ENCODE measurements at regions not wholly inside any gene's neighbourhood (a gene's known extent, or its start where the extent isn't known, plus 50 kb on each side); places are given as distances from the start of the nearest gene placed in this dataset.

GRCh38 chr2:2719781-2720180 lies 388.7 kb upstream of the MYT1L start:
- H4K8ac ChIP-seq (ENCODE audit: low read length), result no peak overlapping the region
- no peak overlapping the region for H2BK15ac ChIP-seq (ENCODE audit: low read depth, poor library complexity, severe bottlenecking)
- no peak overlapping the region for H3K4me3 ChIP-seq (ENCODE audit: insufficient read depth in 1 of 2, low read depth in 1 of 2, low read length in 2 of 2)
- H3K4me2 ChIP-seq (ENCODE audit: low read length, poor library complexity, severe bottlenecking), result no peak overlapping the region
- no peak overlapping the region for H2BK12ac ChIP-seq (ENCODE audit: low read length in 2 of 2)
- no peaks in the 10 kb centered on the region for H3K27me3 ChIP-seq (ENCODE audit: control insufficient read depth in 1 of 2, insufficient read depth in 1 of 2, low read length in 2 of 2)
- no peak overlapping the region for H2BK120ac ChIP-seq (ENCODE audit: low read depth, low read length)
- no peak overlapping the region for H3K9ac ChIP-seq (ENCODE audit: low read length)
- no peak overlapping the region for H3K18ac ChIP-seq (ENCODE audit: low read depth in 1 of 2, low read length in 2 of 2)
- no peak overlapping the region for H4K91ac ChIP-seq (ENCODE audit: low read length)
- no peak for DNase-seq
- H3K4me1 ChIP-seq (ENCODE audit: control insufficient read depth, insufficient read depth, low read depth, low read length), result no peaks in the 10 kb centered on the region
- H2AFZ ChIP-seq (ENCODE audit: low read depth, low read length), result no peak overlapping the region
- no peak overlapping the region for H2AK5ac ChIP-seq (ENCODE audit: low read length, severe bottlenecking)
- H2BK5ac ChIP-seq (ENCODE audit: low read depth, low read length, poor library complexity, severe bottlenecking), result no peak overlapping the region
- no peak overlapping the region for H3K23ac ChIP-seq (ENCODE audit: low read length in 2 of 2)
- no peaks in the 10 kb centered on the region for H3K79me1 ChIP-seq (replicated peaks; ENCODE audit: low read length, poor library complexity, severe bottlenecking)
- no peak overlapping the region for H3K27ac ChIP-seq (ENCODE audit: low read length, poor library complexity, severe bottlenecking)
- 65% methylated on average over 8 of the region's 8 CpGs for WGBS
- peaks cover 5% of the 10 kb centered on the region for H3K9me3 ChIP-seq (ENCODE audit: control insufficient read depth, low read length)
- H3K4ac ChIP-seq (ENCODE audit: low read depth in 1 of 2, low read length in 2 of 2), result no peak overlapping the region
- no peaks in the 10 kb centered on the region for H3K36me3 ChIP-seq (ENCODE audit: control insufficient read depth in 1 of 2, insufficient read depth in 2 of 2, low read depth in 1 of 2, low read length in 2 of 2)
- H3K14ac ChIP-seq (ENCODE audit: low read length in 2 of 2), result no peak overlapping the region

DNA sequence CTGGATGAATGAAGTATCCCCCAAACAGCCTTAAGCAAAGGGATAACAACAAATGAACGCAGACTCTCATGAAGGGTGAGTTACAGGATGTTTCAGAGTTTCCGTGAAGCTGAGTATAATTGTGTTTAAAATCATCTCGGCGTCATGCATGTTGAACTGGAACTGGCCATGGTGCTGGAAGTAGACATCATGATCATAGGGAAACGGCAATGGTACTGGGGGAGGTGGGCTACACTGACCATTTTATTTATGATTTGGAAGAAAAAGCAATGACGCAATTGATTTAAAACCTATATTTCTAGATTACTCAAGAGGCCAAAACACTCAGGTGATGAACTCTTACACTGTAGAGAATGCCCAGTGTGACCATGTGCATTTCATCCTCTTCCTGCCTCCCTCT lies 387.9 kb upstream of the MYT1L start:
- 75% methylated on average over 5 of the region's 6 CpGs for WGBS
- Histone ChIP-seq H3K23ac (ENCODE audit: low read length in 2 of 2) (no peak overlapping the region), H3K27me3 (ENCODE audit: control insufficient read depth in 1 of 2, insufficient read depth in 1 of 2, low read length in 2 of 2) (no peaks in the 10 kb centered on the region), H3K9me3 (ENCODE audit: control insufficient read depth, low read length) (peaks cover 5% of the 10 kb centered on the region), H3K79me1 (replicated peaks; ENCODE audit: low read length, poor library complexity, severe bottlenecking) (no peaks in the 10 kb centered on the region), H3K18ac (ENCODE audit: low read depth in 1 of 2, low read length in 2 of 2) (no peak overlapping the region), H2AK5ac (ENCODE audit: low read length, severe bottlenecking) (no peak overlapping the region), H4K8ac (ENCODE audit: low read length) (no peak overlapping the region), H3K4me2 (ENCODE audit: low read length, poor library complexity, severe bottlenecking) (no peak overlapping the region), H2AFZ (ENCODE audit: low read depth, low read length) (no peak overlapping the region), H3K4me1 (ENCODE audit: control insufficient read depth, insufficient read depth, low read depth, low read length) (no peaks in the 10 kb centered on the region), H3K4ac (ENCODE audit: low read depth in 1 of 2, low read length in 2 of 2) (no peak overlapping the region), H4K91ac (ENCODE audit: low read length) (no peak overlapping the region), H3K9ac (ENCODE audit: low read length) (no peak overlapping the region), H2BK15ac (ENCODE audit: low read depth, poor library complexity, severe bottlenecking) (no peak overlapping the region), H2BK12ac (ENCODE audit: low read length in 2 of 2) (no peak overlapping the region), H3K4me3 (ENCODE audit: insufficient read depth in 1 of 2, low read depth in 1 of 2, low read length in 2 of 2) (no peak overlapping the region), H3K27ac (ENCODE audit: low read length, poor library complexity, severe bottlenecking) (no peak overlapping the region), H3K14ac (ENCODE audit: low read length in 2 of 2) (no peak overlapping the region), H3K36me3 (ENCODE audit: control insufficient read depth in 1 of 2, insufficient read depth in 2 of 2, low read depth in 1 of 2, low read length in 2 of 2) (no peaks in the 10 kb centered on the region), H2BK120ac (ENCODE audit: low read depth, low read length) (no peak overlapping the region), H2BK5ac (ENCODE audit: low read depth, low read length, poor library complexity, severe bottlenecking) (no peak overlapping the region)
- no peak for DNase-seq

DNA sequence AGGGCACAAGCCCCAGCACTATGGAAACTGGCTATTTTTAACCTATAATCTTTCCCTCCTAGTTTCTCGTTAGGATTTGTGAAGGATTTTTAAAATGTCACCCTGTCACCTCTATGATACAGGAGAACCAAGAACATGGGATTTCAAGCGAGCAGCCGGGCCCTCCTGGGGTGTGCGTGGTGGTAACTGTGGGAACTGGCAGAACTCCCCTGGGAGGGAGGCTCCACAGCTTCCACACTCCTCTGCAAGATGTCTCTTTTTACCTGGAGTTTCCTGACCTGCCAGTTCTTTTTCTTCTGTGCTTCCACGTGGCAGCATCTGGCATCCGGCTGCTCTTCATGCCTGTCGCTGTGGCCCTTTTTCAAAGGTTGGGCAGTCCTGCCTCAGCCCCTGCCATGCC lies 386.3 kb upstream of the MYT1L start:
- Histone ChIP-seq H3K4me2 (ENCODE audit: low read length, poor library complexity, severe bottlenecking) (no peak overlapping the region), H3K4me3 (ENCODE audit: insufficient read depth in 1 of 2, low read depth in 1 of 2, low read length in 2 of 2) (no peak overlapping the region), H3K9ac (ENCODE audit: low read length) (no peak overlapping the region), H4K8ac (ENCODE audit: low read length) (no peak overlapping the region), H3K9me3 (ENCODE audit: control insufficient read depth, low read length) (peaks cover 3% of the 10 kb centered on the region), H2AK5ac (ENCODE audit: low read length, severe bottlenecking) (no peak overlapping the region), H4K91ac (ENCODE audit: low read length) (no peak overlapping the region), H3K23ac (ENCODE audit: low read length in 2 of 2) (no peak overlapping the region), H3K27ac (ENCODE audit: low read length, poor library complexity, severe bottlenecking) (no peak overlapping the region), H3K36me3 (ENCODE audit: control insufficient read depth in 1 of 2, insufficient read depth in 2 of 2, low read depth in 1 of 2, low read length in 2 of 2) (no peaks in the 10 kb centered on the region), H2BK12ac (ENCODE audit: low read length in 2 of 2) (no peak overlapping the region), H3K27me3 (ENCODE audit: control insufficient read depth in 1 of 2, insufficient read depth in 1 of 2, low read length in 2 of 2) (no peaks in the 10 kb centered on the region), H2BK120ac (ENCODE audit: low read depth, low read length) (no peak overlapping the region), H3K4me1 (ENCODE audit: control insufficient read depth, insufficient read depth, low read depth, low read length) (no peaks in the 10 kb centered on the region), H3K18ac (ENCODE audit: low read depth in 1 of 2, low read length in 2 of 2) (no peak overlapping the region), H2BK5ac (ENCODE audit: low read depth, low read length, poor library complexity, severe bottlenecking) (no peak overlapping the region), H2AFZ (ENCODE audit: low read depth, low read length) (no peak overlapping the region), H2BK15ac (ENCODE audit: low read depth, poor library complexity, severe bottlenecking) (no peak overlapping the region), H3K14ac (ENCODE audit: low read length in 2 of 2) (no peak overlapping the region), H3K79me1 (replicated peaks; ENCODE audit: low read length, poor library complexity, severe bottlenecking) (no peaks in the 10 kb centered on the region), H3K4ac (ENCODE audit: low read depth in 1 of 2, low read length in 2 of 2) (no peak overlapping the region)
- WGBS, result 74% methylated on average over 7 of the region's 7 CpGs
- no peak for DNase-seq

GRCh38 chr2:2716771-2717170 lies 385.7 kb upstream of the MYT1L start:
- H3K9ac ChIP-seq (ENCODE audit: low read length), result no peak overlapping the region
- H2BK5ac ChIP-seq (ENCODE audit: low read depth, low read length, poor library complexity, severe bottlenecking), result no peak overlapping the region
- 78% methylated on average over 10 of the region's 11 CpGs for WGBS
- no peak for DNase-seq
- H3K36me3 ChIP-seq (ENCODE audit: control insufficient read depth in 1 of 2, insufficient read depth in 2 of 2, low read depth in 1 of 2, low read length in 2 of 2), result no peaks in the 10 kb centered on the region
- no peak overlapping the region for H3K23ac ChIP-seq (ENCODE audit: low read length in 2 of 2)
- peaks cover 3% of the 10 kb centered on the region for H3K9me3 ChIP-seq (ENCODE audit: control insufficient read depth, low read length)
- no peak overlapping the region for H3K4me3 ChIP-seq (ENCODE audit: insufficient read depth in 1 of 2, low read depth in 1 of 2, low read length in 2 of 2)
- no peak overlapping the region for H3K4ac ChIP-seq (ENCODE audit: low read depth in 1 of 2, low read length in 2 of 2)
- no peak overlapping the region for H4K91ac ChIP-seq (ENCODE audit: low read length)
- H3K79me1 ChIP-seq (replicated peaks; ENCODE audit: low read length, poor library complexity, severe bottlenecking), result no peaks in the 10 kb centered on the region
- no peak overlapping the region for H3K4me2 ChIP-seq (ENCODE audit: low read length, poor library complexity, severe bottlenecking)
- no peak overlapping the region for H4K8ac ChIP-seq (ENCODE audit: low read length)
- H3K4me1 ChIP-seq (ENCODE audit: control insufficient read depth, insufficient read depth, low read depth, low read length), result no peaks in the 10 kb centered on the region
- no peak overlapping the region for H2BK120ac ChIP-seq (ENCODE audit: low read depth, low read length)
- H3K27ac ChIP-seq (ENCODE audit: low read length, poor library complexity, severe bottlenecking), result no peak overlapping the region
- no peak overlapping the region for H2AFZ ChIP-seq (ENCODE audit: low read depth, low read length)
- no peak overlapping the region for H3K18ac ChIP-seq (ENCODE audit: low read depth in 1 of 2, low read length in 2 of 2)
- H3K14ac ChIP-seq (ENCODE audit: low read length in 2 of 2), result no peak overlapping the region
- no peak overlapping the region for H2BK12ac ChIP-seq (ENCODE audit: low read length in 2 of 2)
- H3K27me3 ChIP-seq (ENCODE audit: control insufficient read depth in 1 of 2, insufficient read depth in 1 of 2, low read length in 2 of 2), result no peaks in the 10 kb centered on the region
- no peak overlapping the region for H2AK5ac ChIP-seq (ENCODE audit: low read length, severe bottlenecking)
- H2BK15ac ChIP-seq (ENCODE audit: low read depth, poor library complexity, severe bottlenecking), result no peak overlapping the region

Data from mesenchymal stem cell (in vitro differentiated cells and primary cell).